Activated CD8-positive, alpha-beta memory T cell treated with anti-CD3 and anti-CD28 coated beads for 1 hour (primary cell): ENCODE measurements at regions not wholly inside any gene's neighbourhood (a gene's known extent, or its start where the extent isn't known, plus 50 kb on each side); places are given as distances from the start of the nearest gene placed in this dataset.

ENCODE experiments used
- DNase-seq, 2 donors: peaks; one replicate each; pipeline ENCODE4 v3.0.0-alpha.2; 2020; ENCODE audit warnings: low read depth in 1 of 2; ENCODE audit errors: extremely low read depth in 1 of 2

DNA sequence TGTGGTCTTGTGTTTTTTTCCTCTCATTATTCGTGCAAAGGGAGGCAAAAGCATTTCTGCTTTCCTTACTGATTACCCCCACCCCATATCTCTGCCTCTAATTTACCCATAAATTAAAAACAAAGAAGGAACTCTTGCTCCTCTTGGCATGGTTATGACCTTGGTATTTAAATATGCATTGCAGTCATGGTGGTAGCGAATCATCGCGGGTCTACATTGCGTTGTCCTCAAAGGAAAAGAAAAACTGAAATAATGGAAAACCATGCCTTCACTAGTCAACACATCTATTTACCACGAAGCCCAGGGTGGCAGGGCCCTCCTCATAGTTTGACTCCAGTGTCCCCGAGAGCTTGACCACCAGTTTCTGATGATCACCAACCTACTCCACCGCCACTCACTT is 126.7 kb upstream of the PARP11 start:
- DNase-seq, result no peak

GRCh38 chr12:3998968-3999792 is 126.0 kb upstream of the PARP11 start:
- no peak for DNase-seq

GRCh38 chr12:3998397-3998796 is 125.2 kb upstream of the PARP11 start:
- no peak for DNase-seq

DNA sequence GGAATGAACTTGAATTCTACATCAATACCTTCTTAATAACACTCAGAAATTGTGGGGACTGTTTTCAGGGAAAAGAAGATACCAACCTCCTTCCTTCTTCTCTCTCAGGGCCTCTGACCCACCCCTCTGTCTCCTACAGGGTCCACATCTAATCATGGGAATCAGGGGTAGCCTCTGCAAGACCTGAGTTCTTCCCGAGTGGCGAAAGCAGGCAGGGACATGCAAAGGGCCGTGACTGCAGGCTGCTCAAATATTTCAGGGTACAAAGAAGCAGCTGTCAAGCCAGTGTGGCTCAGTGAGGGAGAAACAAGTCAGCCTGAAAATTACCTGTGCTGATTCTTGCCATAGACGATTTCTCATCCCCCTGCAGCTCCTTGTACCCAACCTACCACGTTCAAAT is 123.1 kb upstream of the PARP11 start:
- no peak for DNase-seq

GRCh38 chr12:3995306-3995705 is 122.1 kb upstream of the PARP11 start:
- no peak for DNase-seq

DNA sequence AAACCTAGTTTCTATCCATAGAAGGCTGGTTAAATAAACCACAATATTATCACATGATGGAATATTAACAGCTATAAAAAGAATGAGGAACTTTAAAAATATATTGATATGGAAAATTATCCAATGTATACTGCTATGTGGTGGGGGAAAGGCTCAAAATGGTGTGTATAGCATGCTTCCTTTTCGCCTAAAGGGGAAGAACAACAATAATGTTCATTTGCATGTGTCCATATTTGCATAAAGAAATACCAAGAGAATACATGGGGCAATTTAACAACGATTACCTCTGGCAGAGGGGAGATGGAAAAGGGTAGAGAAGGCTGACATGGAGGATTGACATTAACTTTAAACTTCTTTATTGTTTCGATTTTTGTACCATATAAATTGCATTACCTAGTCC is 121.3 kb upstream of the PARP11 start:
- DNase-seq, result no peak

GRCh38 chr12:3992945-3993344 is 119.7 kb upstream of the PARP11 start:
- DNase-seq, result no peak

DNA sequence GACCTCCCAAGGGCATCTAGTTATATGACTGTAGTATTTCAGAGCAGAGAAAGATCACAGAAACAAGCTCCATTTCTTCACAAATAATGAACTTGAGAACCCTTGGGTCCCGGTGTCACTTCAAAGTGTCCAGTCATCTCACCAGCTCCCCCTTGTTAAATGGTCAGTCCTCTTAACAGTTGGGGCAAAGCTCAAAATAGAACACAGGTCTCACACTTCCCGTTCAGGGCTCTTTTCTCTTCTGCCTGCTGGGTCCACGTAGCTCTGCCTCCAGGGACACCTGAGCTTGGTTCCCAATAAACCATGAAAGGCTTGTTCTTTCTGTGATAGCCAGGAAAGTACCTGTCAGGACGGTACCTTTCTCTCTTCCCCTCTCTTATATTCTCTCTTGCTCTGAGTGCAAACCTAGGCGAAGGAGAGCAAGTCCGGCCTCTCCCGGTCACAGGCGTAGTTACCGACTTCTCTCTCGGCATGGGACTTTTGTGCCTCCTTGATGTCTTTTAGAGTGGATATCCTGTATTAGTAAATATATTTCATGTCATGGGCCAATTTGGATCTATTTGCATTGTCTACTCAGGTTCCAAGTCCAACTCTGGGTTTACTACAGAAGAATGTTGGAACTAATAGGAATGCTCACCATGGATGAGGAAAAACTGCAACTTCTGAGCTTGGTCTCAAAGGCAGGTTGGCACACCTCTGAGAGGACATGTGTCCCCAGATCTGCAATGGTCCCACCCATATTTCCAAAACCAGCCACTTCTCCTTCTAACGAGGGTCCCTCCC is 118.8 kb upstream of the PARP11 start:
- no peak for DNase-seq

DNA sequence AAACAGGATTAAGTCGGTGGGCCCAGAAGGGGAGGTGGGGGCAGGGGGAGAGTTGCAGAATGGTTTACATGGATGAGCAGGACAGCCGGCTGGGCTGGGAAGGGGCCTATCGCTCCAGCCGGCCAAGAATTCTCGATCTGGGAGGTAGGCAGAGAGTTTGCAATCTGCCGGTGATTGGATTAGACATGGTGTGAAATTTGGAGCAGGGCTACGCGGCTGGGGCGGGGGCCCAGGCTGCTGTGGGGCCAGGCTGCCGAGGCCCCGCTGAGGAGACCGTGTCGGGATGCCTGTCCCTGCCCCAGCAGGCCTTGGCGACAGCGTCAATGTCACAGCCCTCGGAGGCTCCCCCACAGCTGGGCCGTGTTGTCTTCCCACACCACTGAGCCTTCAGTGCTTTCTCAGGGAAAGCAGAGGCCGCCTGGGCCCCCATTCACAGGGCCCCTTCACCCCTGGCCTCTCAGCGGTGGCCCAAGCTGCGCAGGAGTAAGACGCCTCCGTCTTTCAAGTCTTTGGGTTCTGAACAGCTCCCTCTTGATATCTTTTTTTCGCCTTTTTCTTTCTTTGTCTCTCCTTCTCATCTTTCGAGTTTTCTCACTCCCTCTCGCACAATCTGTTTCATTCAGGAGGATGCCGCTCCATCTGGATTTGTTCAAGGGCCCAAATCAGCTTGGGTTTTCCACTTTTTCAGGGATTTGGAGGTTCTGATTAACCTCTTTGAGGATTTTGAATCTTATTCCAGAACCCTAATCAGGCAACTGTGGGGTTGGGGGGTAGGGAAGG is 117.5 kb upstream of the PARP11 start:
- DNase-seq, result no peak

DNA sequence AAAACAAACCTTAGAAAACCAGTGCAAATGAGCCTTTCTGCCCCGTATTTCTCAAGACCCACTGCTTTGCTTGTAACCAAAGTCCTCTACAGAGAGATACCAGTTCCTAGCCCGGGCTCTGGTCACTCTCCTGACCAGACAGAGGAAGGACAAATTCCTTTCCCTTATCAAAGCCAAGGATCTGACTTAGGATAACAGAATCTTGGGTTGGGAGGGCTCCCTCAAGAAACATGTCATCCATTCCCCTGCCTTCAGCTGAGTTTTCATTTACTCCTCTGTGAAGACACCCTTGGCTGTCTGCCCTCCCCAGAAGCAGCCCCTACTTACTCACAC is 116.0 kb upstream of the PARP11 start:
- no peak for DNase-seq

- DNase-seq, result no peak
Observed at GRCh38 chr12:3988519-3989217, 115.5 kb upstream of the PARP11 start.

GRCh38 chr12:3987571-3987970 is 114.4 kb upstream of the PARP11 start:
- no peak for DNase-seq

DNA sequence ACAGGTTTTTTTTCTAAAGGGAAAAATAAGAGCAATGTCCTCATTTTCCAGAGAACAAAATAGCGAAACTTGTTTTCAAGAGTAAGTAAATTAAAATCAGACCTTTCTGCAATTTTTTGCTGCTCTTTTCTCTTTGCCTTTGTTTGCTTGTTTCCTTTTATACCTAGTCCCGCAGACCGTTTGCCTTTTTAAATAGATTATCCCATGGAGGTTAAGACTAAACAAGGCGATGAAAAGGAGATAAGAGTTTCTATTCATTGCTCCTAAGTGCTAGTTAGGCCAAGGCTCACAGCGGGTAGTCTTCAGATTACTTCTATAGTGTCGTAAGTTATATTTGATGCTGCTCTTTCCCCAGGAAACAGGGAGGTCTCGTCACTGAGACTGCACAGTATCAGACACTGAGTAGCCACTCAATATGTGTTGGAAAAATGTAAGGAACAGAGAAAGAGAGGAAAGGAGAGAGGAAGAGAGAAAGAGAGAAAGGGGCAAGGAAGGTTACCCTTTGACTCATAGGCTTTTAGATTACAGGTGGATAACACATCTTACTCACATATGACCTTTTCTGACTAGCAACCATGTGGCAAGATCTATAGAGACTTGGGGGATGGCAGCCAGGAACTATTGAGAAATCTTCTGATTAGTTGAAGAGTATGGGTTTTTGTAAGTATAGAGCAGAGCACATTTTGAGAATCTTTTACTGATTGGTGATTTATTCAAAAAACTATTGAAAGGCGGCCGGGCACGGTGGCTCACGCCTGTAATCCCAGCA is 107.5 kb upstream of the PARP11 start:
- DNase-seq, result no peak

DNA sequence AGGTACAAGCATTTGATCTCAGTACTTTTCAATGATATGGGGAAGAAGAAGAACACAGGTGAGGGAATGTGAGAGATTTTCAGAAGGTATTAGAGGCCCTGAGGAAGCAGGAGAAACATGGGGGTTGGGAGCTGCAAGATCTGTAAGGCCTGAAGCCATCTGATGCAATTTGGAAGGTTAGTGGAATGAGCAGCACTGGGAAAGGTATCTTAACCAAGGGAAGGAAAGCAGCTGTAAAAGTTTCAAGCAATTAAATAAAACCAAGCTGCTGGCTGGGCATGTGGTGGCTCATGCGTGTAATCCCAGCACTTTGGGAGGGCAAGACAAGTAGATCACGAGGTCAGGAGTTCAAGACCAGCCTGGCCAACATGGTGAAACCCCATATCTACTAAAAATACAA is 104.4 kb upstream of the PARP11 start:
- DNase-seq, result no peak

DNA sequence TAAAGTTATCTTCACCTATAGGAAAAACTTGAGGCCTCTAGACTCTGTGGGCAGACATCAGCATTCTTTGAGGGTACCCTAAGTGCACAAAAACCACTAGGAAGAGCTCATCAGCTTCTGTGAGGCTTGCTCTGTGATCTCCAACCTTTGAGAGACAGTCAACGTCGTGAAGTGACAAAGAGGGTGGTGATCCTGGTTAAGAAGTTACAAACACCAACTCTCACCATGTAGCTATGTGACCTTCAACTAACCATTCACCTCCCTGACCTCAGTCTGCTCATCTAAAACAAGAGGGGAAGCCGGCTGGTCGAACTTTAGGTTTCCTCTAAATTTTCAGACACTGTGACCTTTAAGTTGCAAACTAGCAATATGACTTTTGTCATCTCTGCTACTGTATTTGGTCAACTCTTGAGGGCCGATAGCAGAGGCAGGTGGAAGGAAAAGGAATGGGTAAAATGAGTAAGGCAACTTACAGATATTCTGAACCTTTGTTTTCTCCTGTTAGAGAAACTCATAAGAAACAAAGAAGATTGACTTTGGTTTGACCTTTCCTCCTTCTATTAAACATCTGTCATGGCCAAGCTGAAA is 103.2 kb upstream of the PARP11 start:
- DNase-seq, result no peak

DNA sequence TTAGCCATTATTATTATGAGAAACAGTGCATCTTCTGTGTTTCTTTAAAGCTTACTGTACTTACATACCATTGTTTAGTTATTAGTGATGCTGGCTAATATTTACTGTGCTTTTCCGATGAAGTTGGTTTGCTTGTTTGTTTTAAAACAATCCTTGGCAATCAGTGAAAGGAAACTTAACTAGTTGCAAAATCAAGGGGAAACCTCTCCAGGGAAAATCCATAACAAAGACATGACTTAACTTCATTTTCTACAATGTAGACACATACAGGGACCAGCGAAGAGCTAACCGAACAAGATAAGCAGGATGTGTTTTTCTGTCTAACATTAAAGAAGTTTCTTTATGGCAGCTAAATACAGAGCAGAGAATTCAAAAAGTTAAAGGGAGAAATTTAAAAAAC is 102.5 kb upstream of the PARP11 start:
- no peak for DNase-seq

GRCh38 chr12:3974883-3975282 is 101.7 kb upstream of the PARP11 start:
- DNase-seq, result no peak

- DNase-seq, result no peak
Observed at GRCh38 chr12:3973973-3974644, 100.9 kb upstream of the PARP11 start.

DNA sequence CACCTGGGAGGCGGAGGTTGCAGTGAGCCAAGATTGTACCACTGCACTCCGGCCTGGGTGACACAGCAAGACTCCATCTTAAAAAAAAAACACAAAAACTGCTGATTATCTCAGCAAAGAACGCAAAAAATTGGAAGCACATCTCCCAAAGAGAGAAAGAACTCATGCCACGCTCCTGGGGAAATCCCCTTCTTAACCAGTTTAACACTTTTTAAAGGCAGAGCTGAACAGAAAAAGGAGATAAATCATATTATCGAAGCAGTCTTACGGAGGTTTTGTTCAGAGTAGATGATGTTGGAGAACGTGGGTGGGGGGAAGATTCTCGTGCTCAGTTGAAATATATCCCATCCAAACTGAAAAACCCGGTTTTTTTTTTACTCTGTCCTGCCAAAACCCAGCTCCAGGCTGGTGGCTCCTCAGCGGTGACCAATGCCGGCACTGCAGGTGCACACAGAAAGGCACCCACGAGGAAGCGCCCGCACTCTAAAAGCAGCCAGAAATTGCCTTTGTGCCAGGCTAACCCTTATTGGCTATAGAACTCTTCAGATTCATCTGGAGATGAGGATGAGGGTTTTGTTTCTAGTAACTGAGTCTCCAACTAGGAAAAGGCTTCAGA is 100.2 kb upstream of the PARP11 start:
- no peak for DNase-seq
